T-helper 17 cell (primary cell): ENCODE measurements at regions not wholly inside any gene's neighbourhood (a gene's known extent, or its start where the extent isn't known, plus 50 kb on each side); places are given as distances from the start of the nearest gene placed in this dataset.

Experiments
- ATAC-seq: fragments of 150-1000 bp; cut with Tn5 transposase; 2 replicates; pipeline ENCODE4 v1.10.0; 2021; ENCODE audit warnings: mild to moderate bottlenecking, moderate library complexity
- DNase-seq, 3 donors: peaks; one replicate each; pipeline versions ENCODE4 v3.0.0 to v3.0.0-alpha.2; 2020 to 2021
- H3K9me3 ChIP-seq: one replicate; pipeline ENCODE4 v1.7.0; 2013; ENCODE audit warnings: low read length, mild to moderate bottlenecking; ENCODE audit not compliant: control insufficient read depth, poor library complexity, severe bottlenecking
- H3K27ac Mint-ChIP-seq: one replicate; pipeline ENCODE4 v1.8.0; 2022; ENCODE audit warnings: mild to moderate bottlenecking, moderate library complexity, mixed read lengths
- H3K27me3 Mint-ChIP-seq: one replicate; pipeline ENCODE4 v1.8.0; 2022; ENCODE audit warnings: mixed read lengths
- H3K36me3 Mint-ChIP-seq: one replicate; pipeline ENCODE4 v1.8.0; 2022; ENCODE audit warnings: low read depth, mixed read lengths
- H3K4me1 Mint-ChIP-seq: one replicate; pipeline ENCODE4 v1.8.0; 2022; ENCODE audit warnings: mild to moderate bottlenecking, mixed read lengths
- H3K4me3 Mint-ChIP-seq: one replicate; pipeline ENCODE4 v1.8.0; 2022; ENCODE audit warnings: mild to moderate bottlenecking, moderate library complexity, mixed read lengths

- H3K27ac Mint-ChIP-seq: no peak overlapping the region
- ATAC-seq: no peak
- peaks cover 7% of the 10 kb centered on the region for H3K4me1 Mint-ChIP-seq
- no peaks in the 10 kb centered on the region for H3K36me3 Mint-ChIP-seq
- no peak for DNase-seq
- H3K27me3 Mint-ChIP-seq: peaks cover 45% of the 10 kb centered on the region
- no peaks in the 10 kb centered on the region for H3K9me3 ChIP-seq
- no peak overlapping the region for H3K4me3 Mint-ChIP-seq
These were observed 55.0 kb upstream of the IYD start for GRCh38 chr6:150313781-150314180.

- no peaks in the 10 kb centered on the region for H3K36me3 Mint-ChIP-seq
- no peak for ATAC-seq
- no peak overlapping the region for H3K27ac Mint-ChIP-seq
- H3K9me3 ChIP-seq: no peaks in the 10 kb centered on the region
- no peak for DNase-seq
- H3K27me3 Mint-ChIP-seq: peaks cover 47% of the 10 kb centered on the region
- peaks cover 7% of the 10 kb centered on the region for H3K4me1 Mint-ChIP-seq
- no peak overlapping the region for H3K4me3 Mint-ChIP-seq
These were observed 54.3 kb upstream of the IYD start for GRCh38 chr6:150314230-150315188.

- Mint-ChIP-seq H3K4me1 (peaks cover 7% of the 10 kb centered on the region), H3K27ac (no peak overlapping the region), H3K27me3 (peaks cover 50% of the 10 kb centered on the region), H3K36me3 (no peaks in the 10 kb centered on the region), H3K4me3 (no peak overlapping the region)
- H3K9me3 ChIP-seq: no peaks in the 10 kb centered on the region
- no peak for ATAC-seq
- DNase-seq: no peak
These were observed 53.2 kb upstream of the IYD start for GRCh38 chr6:150315626-150316025.

GRCh38 chr6:150316936-150317335, 51.9 kb upstream of the IYD start:
- H3K4me3 Mint-ChIP-seq: no peak overlapping the region
- H3K27ac Mint-ChIP-seq: no peak overlapping the region
- H3K4me1 Mint-ChIP-seq: peaks cover 7% of the 10 kb centered on the region
- DNase-seq: no peak
- no peaks in the 10 kb centered on the region for H3K36me3 Mint-ChIP-seq
- ATAC-seq: no peak
- peaks cover 55% of the 10 kb centered on the region for H3K27me3 Mint-ChIP-seq
- no peaks in the 10 kb centered on the region for H3K9me3 ChIP-seq
